ENCODE measurements at regions not wholly inside any gene's neighbourhood (a gene's known extent, or its start where the extent isn't known, plus 50 kb on each side); places are given as distances from the start of the nearest gene placed in this dataset.

DNA sequence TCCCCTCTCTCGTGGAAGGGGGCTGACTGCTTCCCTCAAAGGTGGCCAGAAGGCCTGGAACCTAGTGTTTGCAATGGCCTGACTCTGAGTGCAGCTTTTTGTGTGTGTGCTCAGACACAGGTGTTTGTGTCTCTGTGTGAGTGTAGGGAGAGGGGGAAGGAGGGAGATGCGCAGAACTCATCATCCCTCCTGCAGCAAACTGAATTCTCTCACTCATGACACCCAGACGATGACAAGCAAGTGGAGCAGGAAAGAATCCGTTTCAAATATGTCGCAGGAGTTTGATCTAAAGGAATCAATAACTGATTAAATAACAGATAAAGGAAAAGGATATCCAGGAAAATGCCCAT lies 101.4 kb downstream of the TNFAIP3 start:
- TF ChIP-seq, protein P1, sequence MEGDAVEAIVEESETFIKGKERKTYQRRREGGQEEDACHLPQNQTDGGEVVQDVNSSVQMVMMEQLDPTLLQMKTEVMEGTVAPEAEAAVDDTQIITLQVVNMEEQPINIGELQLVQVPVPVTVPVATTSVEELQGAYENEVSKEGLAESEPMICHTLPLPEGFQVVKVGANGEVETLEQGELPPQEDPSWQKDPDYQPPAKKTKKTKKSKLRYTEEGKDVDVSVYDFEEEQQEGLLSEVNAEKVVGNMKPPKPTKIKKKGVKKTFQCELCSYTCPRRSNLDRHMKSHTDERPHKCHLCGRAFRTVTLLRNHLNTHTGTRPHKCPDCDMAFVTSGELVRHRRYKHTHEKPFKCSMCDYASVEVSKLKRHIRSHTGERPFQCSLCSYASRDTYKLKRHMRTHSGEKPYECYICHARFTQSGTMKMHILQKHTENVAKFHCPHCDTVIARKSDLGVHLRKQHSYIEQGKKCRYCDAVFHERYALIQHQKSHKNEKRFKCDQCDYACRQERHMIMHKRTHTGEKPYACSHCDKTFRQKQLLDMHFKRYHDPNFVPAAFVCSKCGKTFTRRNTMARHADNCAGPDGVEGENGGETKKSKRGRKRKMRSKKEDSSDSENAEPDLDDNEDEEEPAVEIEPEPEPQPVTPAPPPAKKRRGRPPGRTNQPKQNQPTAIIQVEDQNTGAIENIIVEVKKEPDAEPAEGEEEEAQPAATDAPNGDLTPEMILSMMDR (IDR thresholded peaks at IDR 0.05 in 2 of 3, conservative IDR thresholded peaks at IDR 0.05 in 1 of 3; ENCODE audit: insufficient read depth in 2 of 3, low read depth in 1 of 3, low read length in 3 of 3) = no peak
- TF ChIP-seq NFATC3 (IDR thresholded peaks at IDR 0.05) (no peak), BACH1 (tag; IDR thresholded peaks at IDR 0.05) (no peak), FOS (IDR thresholded peaks at IDR 0.05; ENCODE audit: extremely low read depth, insufficient read length) (no peak), ESRRA (IDR thresholded peaks at IDR 0.05; ENCODE audit: borderline replicate concordance, low read depth) (no peak), CBX8 (IDR thresholded peaks at IDR 0.05; ENCODE audit: borderline replicate concordance, extremely low read depth, low read depth, low read length, poor library complexity, severe bottlenecking) (no peak), EZH2 (IDR thresholded peaks at IDR 0.05; ENCODE audit: borderline replicate concordance, low read depth, low read length) (no peak), SREBF1 (IDR thresholded peaks at IDR 0.05; ENCODE audit: borderline replicate concordance, low read depth, low read length) (no peak), SMC3 (conservative IDR thresholded peaks at IDR 0.05; ENCODE audit: insufficient read depth, low read depth, low read length) (no peak), GATA2 (CRISPR knock-in tag; IDR thresholded peaks at IDR 0.05) (no peak)
- TF ChIP-seq, protein P2, sequence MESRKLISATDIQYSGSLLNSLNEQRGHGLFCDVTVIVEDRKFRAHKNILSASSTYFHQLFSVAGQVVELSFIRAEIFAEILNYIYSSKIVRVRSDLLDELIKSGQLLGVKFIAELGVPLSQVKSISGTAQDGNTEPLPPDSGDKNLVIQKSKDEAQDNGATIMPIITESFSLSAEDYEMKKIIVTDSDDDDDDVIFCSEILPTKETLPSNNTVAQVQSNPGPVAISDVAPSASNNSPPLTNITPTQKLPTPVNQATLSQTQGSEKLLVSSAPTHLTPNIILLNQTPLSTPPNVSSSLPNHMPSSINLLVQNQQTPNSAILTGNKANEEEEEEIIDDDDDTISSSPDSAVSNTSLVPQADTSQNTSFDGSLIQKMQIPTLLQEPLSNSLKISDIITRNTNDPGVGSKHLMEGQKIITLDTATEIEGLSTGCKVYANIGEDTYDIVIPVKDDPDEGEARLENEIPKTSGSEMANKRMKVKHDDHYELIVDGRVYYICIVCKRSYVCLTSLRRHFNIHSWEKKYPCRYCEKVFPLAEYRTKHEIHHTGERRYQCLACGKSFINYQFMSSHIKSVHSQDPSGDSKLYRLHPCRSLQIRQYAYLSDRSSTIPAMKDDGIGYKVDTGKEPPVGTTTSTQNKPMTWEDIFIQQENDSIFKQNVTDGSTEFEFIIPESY (CRISPR knock-in tag; IDR thresholded peaks at IDR 0.05) = no peak
- TF ChIP-seq, protein P3, sequence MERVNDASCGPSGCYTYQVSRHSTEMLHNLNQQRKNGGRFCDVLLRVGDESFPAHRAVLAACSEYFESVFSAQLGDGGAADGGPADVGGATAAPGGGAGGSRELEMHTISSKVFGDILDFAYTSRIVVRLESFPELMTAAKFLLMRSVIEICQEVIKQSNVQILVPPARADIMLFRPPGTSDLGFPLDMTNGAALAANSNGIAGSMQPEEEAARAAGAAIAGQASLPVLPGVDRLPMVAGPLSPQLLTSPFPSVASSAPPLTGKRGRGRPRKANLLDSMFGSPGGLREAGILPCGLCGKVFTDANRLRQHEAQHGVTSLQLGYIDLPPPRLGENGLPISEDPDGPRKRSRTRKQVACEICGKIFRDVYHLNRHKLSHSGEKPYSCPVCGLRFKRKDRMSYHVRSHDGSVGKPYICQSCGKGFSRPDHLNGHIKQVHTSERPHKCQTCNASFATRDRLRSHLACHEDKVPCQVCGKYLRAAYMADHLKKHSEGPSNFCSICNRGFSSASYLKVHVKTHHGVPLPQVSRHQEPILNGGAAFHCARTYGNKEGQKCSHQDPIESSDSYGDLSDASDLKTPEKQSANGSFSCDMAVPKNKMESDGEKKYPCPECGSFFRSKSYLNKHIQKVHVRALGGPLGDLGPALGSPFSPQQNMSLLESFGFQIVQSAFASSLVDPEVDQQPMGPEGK (CRISPR knock-in tag; IDR thresholded peaks at IDR 0.05; ENCODE audit: borderline replicate concordance) = no peak

Data from K562 (cell line).